ENCODE measurements at regions not wholly inside any gene's neighbourhood (a gene's known extent, or its start where the extent isn't known, plus 50 kb on each side); places are given as distances from the start of the nearest gene placed in this dataset.

DNA sequence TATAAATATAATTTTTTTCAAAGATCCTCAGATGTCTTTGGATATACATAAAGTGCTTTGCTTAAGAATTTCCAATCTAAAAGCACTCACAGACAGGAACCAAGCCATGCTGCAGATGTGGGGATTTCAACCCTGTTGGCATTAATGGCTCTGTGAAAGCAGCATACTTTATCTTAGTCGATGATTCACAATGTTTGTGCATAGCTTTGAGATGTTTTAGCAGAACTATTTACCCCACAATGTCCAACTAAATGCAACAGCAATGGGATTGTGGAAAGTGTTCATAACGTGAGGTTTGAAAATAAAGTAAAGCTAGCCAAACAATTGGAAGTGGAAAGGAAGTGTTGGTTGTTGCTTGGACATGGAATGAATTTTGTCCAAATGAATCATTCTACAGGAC is 371.4 kb downstream of the SOX2 start:
- no peak for DNase-seq

DNA sequence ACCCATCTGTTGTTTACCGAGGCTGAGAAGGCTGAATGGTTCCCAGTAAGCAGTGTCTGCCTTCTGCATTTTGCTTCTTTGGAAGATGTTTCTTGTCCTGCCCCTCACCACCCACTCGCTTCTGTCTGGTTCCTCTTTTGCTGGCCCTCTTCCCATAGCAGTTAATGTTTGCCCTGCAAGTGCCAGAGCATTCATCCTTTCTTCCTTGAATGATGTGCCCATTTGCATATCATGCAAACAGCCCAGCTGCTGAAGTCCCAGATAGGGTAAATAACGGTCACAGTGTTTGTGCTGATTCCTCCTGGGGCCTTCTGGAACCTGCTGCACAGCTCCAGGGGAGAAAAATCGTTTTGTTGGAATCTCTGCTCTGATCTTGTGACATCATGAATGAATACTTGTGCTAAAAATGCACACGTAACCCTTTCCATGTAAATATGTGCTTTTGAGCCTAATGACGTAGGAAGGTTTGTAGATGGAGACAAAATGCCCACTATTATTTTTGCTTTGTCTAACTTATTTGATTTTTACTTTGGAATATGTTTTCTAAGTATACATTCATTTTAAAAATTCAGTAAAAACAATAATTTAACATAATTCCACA is 381.0 kb downstream of the SOX2 start:
- DNase-seq: no peak

DNA sequence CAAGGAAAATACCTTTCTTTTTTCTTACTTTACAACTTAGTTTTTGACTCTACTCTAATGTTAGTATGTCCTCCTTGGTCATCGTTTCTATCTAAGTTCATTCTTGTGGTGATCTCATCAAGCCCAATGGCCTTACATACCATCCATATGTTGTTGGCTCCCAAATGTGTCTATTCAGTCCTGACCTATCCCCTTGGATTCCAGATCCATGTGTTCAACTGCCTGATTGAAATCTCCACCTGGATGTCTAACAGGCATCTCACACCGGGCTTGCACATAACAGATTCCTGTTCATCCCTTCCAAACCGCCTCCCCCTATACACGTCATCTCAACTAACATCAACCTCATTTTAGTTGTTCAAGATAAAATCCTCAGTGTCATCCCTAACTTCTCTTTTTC is 382.6 kb downstream of the SOX2 start:
- DNase-seq: no peak

DNA sequence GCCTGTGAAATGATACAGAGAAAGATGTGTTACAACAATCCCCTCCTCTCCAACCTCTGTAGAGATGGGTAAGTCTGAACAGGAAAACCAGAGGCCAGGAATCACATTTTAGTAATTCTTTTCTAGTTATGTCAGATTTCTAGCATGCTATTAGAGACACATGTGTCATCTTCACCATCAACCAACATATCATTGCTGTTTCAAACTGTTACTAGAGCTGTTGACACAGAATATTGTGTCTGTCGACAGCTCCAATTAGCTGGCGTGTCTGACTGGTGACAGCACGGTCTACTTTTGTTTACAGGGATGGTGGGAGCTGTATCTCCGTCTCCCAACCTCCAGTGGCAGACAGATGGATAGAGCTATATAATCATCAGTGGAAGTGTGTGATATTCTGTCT is 393.2 kb downstream of the SOX2 start:
- DNase-seq: no peak

DNA sequence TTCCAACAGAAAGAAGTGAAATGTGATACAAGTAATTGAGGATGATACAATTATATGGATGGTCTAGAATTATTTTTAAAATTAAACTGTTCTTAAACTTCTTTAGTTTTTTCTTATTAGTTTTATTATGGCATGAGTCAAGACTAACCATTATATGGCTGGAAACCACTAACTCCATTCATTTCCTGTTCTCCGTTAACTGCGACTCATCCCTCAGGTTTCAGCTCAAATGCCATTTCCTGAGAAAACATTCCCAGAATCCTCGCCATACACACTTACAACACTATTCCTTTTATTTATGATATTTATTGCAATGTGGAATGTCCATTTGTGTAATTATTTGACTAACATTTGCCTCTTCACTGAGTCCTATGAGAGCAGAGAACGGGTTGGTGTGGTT is 394.1 kb downstream of the SOX2 start:
- no peak for DNase-seq

DNA sequence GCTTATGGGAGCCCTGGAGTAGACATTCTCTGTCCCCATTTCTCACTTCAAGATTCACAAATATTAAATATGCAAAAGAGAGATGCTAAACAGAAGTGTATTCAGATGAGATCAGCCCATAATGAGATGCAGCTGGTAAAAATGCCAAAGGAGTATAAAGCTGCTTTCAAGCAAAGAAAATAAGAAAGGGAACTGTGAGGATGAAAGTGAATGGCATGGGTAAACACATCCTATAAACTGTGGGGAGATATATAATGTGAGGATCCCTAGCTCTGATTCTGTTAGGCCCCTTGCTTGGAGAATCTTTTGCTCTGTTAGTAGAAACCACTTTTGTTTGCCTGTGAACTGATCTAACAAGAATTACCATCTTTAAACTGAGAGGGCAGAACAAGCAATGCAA is 396.6 kb downstream of the SOX2 start:
- DNase-seq: no peak

DNA sequence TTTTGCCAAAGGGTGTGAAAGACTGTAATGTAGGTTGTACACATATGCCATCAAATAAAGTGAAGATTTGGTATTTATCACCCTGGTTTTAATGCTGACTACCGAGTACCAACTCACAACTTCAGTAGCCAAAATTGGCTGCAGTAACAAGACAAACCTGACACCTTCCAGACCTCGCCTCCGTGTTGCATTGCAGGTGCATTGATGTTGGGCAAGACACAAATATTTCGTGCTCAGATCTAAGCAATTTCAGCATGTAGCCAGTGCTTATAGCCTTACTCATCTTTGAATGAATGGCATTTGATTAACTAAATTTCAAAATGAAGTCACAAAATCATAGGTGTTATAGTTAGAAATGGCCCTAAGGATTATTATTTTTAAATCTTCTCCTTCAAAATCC is 400.2 kb downstream of the SOX2 start:
- DNase-seq: no peak

DNA sequence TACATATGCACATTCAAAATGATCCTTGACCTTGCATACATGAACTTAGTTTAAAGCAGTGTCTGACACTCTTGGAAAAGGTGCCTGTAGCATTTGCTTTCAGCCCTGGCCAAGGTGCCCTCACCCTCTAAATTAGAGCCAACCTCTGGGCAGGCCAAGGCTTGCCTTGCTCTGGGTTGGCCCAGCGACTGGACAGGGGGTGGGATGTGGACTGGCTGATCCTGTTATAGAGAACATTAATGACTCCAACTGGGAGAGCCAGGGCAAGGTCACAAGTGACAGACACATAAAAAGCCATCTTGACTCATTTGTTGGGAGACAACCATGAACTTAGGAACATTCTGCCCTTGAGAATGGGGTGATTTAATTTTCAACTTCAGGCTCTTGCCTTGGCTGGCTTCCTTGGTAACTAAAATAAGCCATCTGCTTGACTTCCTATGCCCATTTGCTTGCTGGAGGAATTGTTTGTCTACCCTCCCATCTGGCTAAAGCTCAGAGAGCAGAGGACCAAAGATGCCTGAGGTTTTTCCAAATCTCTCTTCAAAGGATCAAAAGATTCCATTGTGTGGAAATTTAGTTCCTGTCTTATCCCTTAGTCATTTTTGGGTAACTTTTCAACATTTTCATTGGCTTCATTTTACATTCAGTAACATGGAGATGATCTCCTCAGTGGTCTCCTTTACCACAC is 403.7 kb downstream of the SOX2 start:
- no peak for DNase-seq

DNA sequence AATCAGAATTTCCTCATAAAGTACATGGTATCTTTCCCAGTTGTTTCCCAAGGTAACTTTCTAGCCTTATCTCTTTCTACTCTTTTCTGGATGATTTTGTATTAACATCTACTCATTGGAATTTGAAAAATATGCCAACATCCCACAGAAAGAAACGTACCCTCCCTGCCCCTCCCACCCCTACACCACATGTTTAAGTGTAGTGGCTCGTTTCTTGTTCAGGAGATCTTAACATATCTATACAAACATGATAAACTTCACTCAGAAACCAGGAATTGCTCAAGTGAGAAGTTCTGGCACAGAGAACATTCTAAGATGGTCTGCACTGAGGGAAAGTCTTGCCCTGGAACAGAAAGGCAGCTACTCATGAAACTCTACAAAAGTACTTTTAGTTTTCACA is 404.7 kb downstream of the SOX2 start:
- DNase-seq: no peak

DNA sequence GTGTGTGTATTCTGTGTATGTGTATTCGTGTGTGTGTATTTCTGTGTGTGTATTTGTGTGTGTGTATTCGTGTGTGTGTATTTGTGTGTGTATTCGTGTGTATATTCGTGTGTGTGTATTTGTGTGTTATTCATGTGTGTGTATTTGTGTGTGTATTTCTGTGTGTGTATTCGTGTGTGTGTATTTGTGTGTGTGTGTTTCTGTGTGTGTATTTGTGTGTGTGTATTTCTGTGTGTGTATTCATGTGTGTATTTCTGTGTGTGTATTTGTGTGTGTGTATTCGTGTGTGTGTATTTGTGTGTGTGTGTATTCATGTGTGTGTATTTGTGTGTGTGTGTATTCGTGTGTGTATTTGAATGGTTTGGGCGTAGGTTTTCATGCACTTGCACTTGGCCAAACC is 405.4 kb downstream of the SOX2 start:
- DNase-seq: no peak

DNA sequence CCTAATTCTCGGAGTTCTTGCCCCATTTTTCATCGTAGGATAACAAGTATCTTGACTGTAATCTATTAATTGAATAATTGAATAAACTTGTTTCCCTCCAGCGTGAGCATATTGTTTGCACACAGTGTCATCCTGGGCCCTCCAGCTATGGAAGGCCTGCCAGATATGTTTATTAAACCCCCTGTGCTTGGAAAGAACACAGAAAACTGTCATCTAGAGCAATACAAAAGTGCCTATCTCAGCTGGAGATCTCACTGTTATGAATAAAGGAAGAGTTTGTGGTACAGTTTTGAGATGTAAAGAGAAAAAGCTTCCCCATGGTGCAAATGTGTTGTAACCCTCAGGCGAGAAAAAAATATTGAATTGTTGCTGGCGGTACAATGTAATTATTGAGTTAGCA is 405.9 kb downstream of the SOX2 start:
- no peak for DNase-seq

DNA sequence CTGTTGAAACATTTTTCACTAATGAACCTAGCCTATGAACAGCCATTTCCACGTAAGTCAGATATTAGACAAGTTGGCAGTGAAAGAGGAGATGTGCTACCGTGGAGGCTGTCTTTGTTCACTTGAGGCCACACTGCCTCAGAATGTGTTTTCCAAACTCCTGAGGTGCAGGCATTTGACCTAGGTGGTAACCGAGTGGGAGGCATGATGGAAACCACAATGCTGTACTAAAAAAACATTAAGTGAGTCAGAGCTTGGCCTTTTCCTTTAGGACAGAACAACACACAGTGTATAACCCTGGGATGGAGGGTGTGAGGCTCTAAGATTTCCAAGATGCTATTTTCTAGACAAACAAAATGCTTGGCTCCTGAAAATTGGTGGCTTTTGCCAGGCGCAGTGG is 406.3 kb downstream of the SOX2 start:
- DNase-seq: no peak

DNA sequence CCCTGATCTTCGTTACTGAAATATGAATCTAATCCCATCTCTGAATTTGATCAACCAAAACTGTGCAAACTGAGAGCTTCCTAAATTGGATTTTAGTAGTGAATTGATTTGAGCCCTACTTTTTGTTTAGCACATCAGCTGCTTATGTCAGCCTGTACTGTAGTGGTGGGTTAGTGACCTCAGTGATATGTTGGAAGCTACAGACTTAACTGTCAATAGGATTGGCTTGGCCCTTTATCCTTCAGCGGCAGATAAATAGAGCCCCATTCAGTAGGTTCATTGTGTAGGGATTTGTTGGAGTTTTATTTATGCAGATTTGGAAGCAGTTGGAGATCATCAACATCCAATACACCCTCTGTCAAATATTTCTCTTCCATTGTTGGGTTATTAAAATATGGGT is 409.7 kb downstream of the SOX2 start:
- DNase-seq: no peak

DNA sequence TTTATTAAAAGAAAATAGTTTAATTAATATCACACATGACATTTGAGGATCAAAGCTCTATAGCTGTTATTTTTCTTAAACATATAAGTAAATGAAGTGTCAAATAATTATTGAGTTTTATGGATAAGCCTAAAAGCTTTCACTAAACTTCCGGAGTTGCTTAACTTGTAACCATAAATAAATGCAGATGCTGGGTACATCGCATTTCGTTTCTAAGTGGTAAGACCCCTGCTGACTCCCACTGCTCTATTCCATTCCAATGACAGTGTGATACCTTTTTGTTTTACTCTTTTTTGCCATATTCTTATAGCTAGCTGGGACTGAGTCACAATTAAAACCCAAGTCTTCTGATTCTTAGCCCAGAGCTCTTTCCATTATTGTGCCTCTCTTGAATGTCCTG is 411.1 kb downstream of the SOX2 start:
- no peak for DNase-seq

DNA sequence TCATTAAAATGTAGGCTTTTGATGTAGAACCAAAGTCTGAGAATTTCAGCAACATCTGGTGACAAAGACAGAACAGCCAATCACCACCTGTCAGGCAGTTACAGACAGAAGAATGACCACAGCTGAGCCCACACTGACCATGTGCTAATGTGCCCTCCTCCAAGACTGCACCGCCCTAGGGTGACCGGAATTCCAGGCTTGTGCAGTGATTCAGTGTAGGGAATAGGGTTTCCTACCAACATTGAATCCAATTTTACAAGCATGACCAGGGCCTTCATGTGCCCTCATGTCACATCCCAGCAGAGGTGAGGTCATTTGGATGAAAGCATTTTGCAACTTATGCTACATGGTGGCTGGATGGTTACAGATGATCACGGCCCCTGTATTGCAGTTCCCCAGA is 412.5 kb downstream of the SOX2 start:
- DNase-seq: no peak

DNA sequence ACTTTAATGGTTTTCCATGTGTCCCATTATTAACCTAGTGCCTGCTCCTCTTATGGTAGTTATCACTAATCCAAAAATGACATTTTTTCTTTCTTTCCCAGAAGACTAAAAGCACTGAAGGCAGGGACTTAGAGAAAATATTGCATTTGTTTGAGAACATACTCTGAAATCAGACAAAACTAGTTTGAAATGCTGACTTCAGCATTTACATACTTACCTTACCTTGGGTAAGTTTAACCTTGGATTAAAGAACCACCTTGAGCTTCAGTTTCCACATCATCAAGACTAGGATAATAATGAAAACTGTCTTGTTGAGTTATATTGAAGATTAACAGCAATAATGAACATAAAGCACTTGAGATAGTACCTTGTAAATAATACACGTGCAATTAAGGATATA is 413.0 kb downstream of the SOX2 start:
- no peak for DNase-seq

DNA sequence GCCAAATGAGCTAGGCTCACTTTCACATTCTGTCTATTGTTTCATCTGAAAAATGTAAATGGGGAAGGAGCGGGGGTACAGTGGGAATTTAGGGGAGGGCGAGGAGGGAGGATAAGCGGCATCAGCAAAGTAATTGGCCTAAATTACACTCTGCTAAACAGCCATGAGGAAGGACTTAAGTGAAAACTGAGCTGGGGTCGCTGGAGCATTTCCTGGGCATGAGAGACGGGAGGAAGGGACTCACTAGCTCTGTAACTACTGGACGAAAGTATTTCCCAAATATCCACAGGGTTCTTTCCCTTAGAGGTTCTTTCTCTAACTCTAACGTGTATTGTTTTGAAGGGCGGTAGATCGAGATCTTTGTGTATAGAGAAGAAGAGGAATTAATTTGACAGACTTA is 418.0 kb downstream of the SOX2 start:
- DNase-seq: no peak

DNA sequence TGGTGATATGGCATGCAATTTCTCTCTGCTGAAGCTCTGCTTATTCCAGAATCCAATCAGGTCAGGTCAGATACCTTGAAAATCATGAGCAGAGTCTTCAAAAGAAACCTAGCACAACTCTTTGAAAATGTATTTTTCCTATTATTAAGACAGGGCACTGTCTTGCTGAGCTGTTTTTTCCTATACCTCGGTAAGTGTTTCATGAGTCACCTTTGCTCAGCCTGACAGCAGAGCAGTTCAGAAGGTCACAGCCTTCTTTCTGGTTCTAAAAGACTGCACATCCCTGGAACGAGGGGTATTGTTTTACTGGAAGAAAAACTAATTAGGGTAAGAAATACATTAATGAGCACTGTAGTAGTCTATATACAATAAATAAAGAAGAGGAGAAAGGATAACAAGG is 422.0 kb downstream of the SOX2 start:
- no peak for DNase-seq

DNA sequence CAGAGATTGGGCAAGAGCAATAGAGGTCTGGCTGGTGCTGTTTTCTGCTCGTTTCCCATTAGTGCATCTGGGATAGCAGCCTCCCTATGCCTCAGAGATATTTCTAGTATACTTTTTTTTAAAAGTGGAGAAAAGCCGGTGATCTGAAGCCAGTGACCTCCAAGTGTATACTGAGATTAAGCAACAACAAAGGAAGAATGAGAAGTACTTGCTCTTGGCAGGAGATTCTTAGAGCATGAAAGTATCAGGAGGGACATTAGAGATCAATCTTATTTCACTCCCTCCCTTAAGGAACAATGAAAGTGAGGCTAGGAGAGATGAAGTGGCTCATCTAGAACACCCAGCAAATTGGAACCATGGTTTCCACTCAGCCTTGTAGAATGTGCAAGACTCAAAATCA is 423.3 kb downstream of the SOX2 start:
- no peak for DNase-seq

DNA sequence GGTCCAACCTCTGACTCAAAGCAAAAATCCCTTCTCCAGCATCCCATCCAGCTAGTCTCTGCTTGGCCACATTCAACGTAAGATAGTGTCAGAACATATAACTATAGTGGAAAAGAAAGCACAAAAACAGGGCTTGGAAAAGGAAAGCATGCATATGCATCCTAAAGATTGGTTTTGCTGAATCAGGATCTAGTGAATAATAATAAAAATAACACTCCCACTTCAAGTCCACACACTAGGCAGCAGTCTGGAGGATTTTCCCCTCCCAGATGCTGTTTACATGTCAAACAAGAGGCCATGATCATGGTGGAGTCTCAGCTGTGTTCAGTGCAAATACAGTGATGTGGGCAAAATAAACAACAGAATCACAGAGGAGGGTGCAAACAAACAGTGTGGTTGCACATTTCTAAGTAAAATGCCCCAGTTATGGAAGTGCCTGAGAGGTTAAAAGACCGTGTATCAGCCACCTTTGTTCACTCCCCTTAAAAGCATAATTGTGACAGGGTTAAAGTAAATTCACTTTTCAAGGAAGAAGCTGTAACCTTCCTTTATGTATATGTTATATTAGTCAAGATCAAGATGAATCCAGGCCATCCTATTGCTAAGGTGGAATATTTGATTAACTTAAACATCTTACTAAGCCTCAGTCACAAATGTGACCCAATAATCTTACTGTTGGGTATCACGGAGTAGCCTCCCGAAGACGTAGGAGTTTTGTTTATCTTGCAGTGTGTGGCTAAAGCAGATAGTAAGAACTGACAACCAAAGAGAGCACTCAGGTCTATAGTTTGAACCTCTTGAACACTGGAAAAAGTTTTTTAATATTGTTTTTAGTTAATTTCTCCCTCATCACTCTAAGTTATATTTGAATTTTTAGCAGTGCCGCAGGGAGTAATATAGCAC is 424.5 kb downstream of the SOX2 start:
- no peak for DNase-seq

DNA sequence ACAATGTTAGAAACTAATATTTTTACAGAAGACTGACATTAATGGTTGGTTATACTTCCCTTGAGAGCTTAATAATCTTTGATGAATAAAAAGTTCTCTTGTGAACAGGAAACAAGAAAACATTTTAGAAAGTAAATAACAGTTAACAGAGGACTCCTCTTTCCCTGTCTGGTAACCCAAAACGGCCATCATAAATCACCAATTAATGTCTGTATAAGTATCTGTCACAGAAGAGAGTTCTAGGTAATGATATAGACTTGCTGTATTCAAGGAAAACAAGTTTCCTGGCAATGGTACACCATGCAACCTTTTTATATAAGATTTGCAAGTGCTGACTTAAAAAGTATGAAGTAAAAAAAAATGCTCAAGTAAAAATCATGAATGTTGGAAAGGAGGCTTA is 426.7 kb downstream of the SOX2 start:
- no peak for DNase-seq

DNA sequence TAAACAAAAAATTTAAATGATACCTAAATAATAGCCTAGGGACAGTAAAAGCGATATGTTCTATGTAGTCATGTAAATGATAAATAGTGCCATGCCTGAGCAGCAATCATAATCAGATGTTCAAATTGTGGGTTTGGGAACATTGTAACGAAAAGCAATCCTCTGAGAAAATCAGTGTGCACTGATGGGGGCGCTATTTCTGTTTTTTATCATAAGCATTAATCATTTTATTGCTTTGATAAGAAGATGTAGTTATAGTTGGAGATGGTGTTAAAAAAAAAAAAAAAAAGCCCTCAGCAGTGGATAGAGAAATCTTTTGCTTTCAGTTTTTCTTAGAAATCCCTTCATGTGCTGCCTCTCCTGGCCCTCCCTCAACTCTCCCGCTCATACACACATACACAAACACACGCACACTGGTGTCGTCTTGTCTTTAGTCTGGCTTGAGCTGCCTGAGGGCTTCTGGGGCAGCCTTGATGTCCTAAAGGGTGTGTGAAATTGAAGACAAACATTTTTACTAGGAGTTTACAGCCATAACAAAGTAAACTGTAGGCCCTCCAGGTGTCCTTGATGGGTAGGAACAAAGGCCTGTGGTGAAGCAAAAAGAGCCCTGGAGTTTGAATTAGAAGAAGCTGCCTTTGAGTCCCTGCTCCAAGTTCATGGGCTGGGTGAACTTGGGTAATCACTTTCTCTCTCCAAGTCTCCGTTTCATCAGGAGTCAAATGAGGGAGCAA is 428.1 kb downstream of the SOX2 start:
- no peak for DNase-seq

DNA sequence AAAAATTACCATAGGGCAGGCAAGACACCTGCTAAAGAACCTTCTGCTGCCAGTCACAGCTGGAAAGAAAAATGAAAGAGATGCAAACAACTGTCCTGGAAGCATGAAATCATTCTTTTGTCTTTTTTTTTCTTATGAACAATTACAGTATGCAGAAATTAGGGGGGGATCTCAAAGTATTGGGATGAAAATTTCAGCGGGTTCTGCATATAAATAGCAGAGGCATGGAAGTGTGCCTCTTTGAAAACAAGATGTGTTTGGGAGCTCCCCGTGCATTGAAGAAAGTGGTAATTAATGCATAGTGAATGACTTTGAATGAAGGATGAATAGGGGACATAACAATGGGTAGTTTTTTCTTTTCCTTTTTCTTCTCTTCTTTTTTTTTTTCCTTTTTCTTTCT is 431.2 kb downstream of the SOX2 start:
- no peak for DNase-seq

DNA sequence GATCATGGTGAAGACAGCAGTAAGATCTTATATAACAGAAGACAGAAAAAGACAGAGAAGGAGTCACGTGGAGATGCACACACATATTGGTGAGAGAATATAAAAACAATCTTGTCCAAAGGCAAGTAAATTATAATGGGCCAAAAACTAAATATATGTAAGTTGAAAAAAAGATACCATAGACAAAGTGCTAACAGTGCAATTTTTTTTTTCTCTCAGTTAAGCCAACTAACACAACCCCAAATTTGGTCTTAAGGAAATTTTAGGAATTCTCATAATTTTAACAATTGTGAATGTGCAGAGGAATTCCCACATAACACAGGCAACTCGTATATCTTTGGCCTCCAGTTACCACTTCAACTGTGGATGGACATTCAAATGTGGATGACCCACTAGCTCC is 432.2 kb downstream of the SOX2 start:
- no peak for DNase-seq

All from KG1 (cell line).